Ishikawa (cell line): ENCODE measurements at regions not wholly inside any gene's neighbourhood (a gene's known extent, or its start where the extent isn't known, plus 50 kb on each side); places are given as distances from the start of the nearest gene placed in this dataset.

Source experiments
- CEBPB ChIP-seq: IDR thresholded peaks from 2 replicates; pipeline ENCODE4 v1.6.1; 2012
- EGR1 ChIP-seq: IDR thresholded peaks from 2 replicates; pipeline ENCODE4 v1.6.1; 2012
- MAX ChIP-seq: IDR thresholded peaks from 2 replicates; pipeline ENCODE4 v1.6.1; 2012
- REST ChIP-seq: IDR thresholded peaks from 2 replicates; pipeline ENCODE4 v1.6.1; 2012; ENCODE audit warnings: low read depth, mild to moderate bottlenecking
- TAF1 ChIP-seq: IDR thresholded peaks from 2 replicates; pipeline ENCODE4 v1.6.1; 2012; ENCODE audit warnings: low read depth, mild to moderate bottlenecking
- USF1 ChIP-seq: IDR thresholded peaks from 2 replicates; pipeline ENCODE4 v1.6.1; 2012

GRCh38 chr11:69406060-69406459 lies 75.4 kb upstream of the LINC01488 start:
- TF ChIP-seq TAF1 (no peak), MAX (no peak), USF1 (no peak), REST (no peak), EGR1 (no peak), CEBPB (no peak)
